A673 (cell line): ENCODE measurements at regions not wholly inside any gene's neighbourhood (a gene's known extent, or its start where the extent isn't known, plus 50 kb on each side); places are given as distances from the start of the nearest gene placed in this dataset.

Experiments used
- BruUV-seq: library from RNA; stranded (reverse); fragments of 400-500 nt; replicated peaks from 2 replicates; lab custom pipeline; 2021; lab: Mats Ljungman, UMichigan
- CTCF ChIA-PET: fragments of 300-600 bp; sonication (Branson Sonifier 250); formaldehyde crosslinking; loops from one replicate; lab custom pipeline; 2022; ENCODE audit warnings: antibody characterized with exemption; lab: Charles Lee
- POLR2A ChIA-PET: fragments of 300-600 bp; sonication (Branson Sonifier 250); formaldehyde crosslinking; loops from one replicate; lab custom pipeline; 2022; ENCODE audit warnings: antibody characterized with exemption; ENCODE audit not compliant: low non-redundant PET; lab: Charles Lee
- DNase-seq: peaks from one replicate; pipeline ENCODE4 v3.0.0-alpha.2; 2015; ENCODE audit warnings: low spot score
- H3K27ac ChIP-seq: fragments of 200-600 bp; sonication (generic); 2 replicates; pipeline ENCODE4 v1.5.1; 2016; ENCODE audit warnings: mixed run types, low read depth, mild to moderate bottlenecking, mixed read lengths, antibody characterized with exemption, low read length; ENCODE audit not compliant: poor library complexity, severe bottlenecking
- H3K27me3 ChIP-seq: fragments of 200-600 bp; sonication (generic); replicated peaks from 2 replicates; pipeline ENCODE4 v1.6.1; 2017; ENCODE audit warnings: mixed run types, low read depth, mild to moderate bottlenecking, mixed read lengths, antibody characterized with exemption, low read length; ENCODE audit not compliant: insufficient read depth, poor library complexity
- H3K36me3 ChIP-seq: fragments of 200-600 bp; sonication (generic); 2 replicates; pipeline ENCODE4 v1.6.1; 2016; ENCODE audit warnings: mixed run types, mild to moderate bottlenecking, mixed read lengths, antibody characterized with exemption, low read length; ENCODE audit not compliant: insufficient read depth, poor library complexity, severe bottlenecking
- H3K4me1 ChIP-seq: fragments of 200-600 bp; sonication (generic); 2 replicates; pipeline ENCODE4 v1.6.1; 2017; ENCODE audit warnings: mixed run types, mild to moderate bottlenecking, mixed read lengths, antibody characterized with exemption, low read length; ENCODE audit not compliant: insufficient read depth, poor library complexity, severe bottlenecking
- H3K4me3 ChIP-seq: fragments of 200-600 bp; sonication (generic); 2 replicates; pipeline ENCODE4 v1.5.1; 2016; ENCODE audit warnings: low read depth, mixed run types, mild to moderate bottlenecking, mixed read lengths, low read length; ENCODE audit not compliant: poor library complexity, severe bottlenecking
- H3K9me3 ChIP-seq: fragments of 200-600 bp; sonication (generic); 2 replicates; pipeline ENCODE4 v1.6.1; 2016; ENCODE audit warnings: mixed run types, low read depth, mild to moderate bottlenecking, mixed read lengths, antibody characterized with exemption, low read length; ENCODE audit not compliant: poor library complexity, severe bottlenecking
- CTCF ChIP-seq: fragments of 300-800, 200-600 bp; sonication (generic); conservative IDR thresholded peaks from 2 replicates; pipeline ENCODE4 v1.5.1; 2017; ENCODE audit warnings: low read depth, mild to moderate bottlenecking, antibody characterized with exemption, low read length, moderate library complexity, mixed read lengths
- EZH2 ChIP-seq: fragments of 200-600 bp; sonication (generic); IDR thresholded peaks from 2 replicates; pipeline ENCODE4 v1.6.1; 2017; ENCODE audit warnings: borderline replicate concordance, low read depth, mild to moderate bottlenecking, mixed read lengths, antibody characterized with exemption, low read length; ENCODE audit not compliant: poor library complexity, severe bottlenecking
- intact Hi-C: fragments of 100-400 bp; cut with micrococcal nuclease; formaldehyde crosslinking; loops from one replicate; pipeline ENCODE4 v1.10.0; 2022; ENCODE audit not compliant: unreplicated experiment

GRCh38 chr4:157886645-157887044 lies 286.2 kb downstream of the GASK1B start:
- Histone ChIP-seq H3K27ac (no peak overlapping the region), H3K9me3 (no peaks in the 10 kb centered on the region), H3K36me3 (no peaks in the 10 kb centered on the region), H3K4me3 (no peak overlapping the region), H3K4me1 (no peaks in the 10 kb centered on the region), H3K27me3 (no peaks in the 10 kb centered on the region)
- intact Hi-C loops, result no loop called here
- no peak for DNase-seq
- BruUV-seq, result no TSS peak
- POLR2A ChIA-PET, result no interaction called here
- CTCF ChIA-PET, result no interaction called here
- TF ChIP-seq CTCF (no peak), EZH2 (no peak)

GRCh38 chr4:157885811-157886210 lies 287.0 kb downstream of the GASK1B start:
- CTCF ChIA-PET, result no interaction called here
- BruUV-seq, result no TSS peak
- H3K27me3 ChIP-seq, result no peaks in the 10 kb centered on the region
- POLR2A ChIA-PET, result no interaction called here
- no peak for TF ChIP-seq CTCF
- TF ChIP-seq EZH2, result no peak
- H3K9me3 ChIP-seq, result no peaks in the 10 kb centered on the region
- no peak for DNase-seq
- H3K36me3 ChIP-seq, result no peaks in the 10 kb centered on the region
- intact Hi-C loops, result no loop called here
- H3K4me3 ChIP-seq, result no peak overlapping the region
- no peak overlapping the region for H3K27ac ChIP-seq
- no peaks in the 10 kb centered on the region for H3K4me1 ChIP-seq

- no TSS peak for BruUV-seq
- Histone ChIP-seq H3K27ac (no peak overlapping the region), H3K4me1 (no peaks in the 10 kb centered on the region), H3K9me3 (no peaks in the 10 kb centered on the region), H3K4me3 (no peak overlapping the region), H3K27me3 (no peaks in the 10 kb centered on the region), H3K36me3 (no peaks in the 10 kb centered on the region)
- TF ChIP-seq CTCF, result no peak
- no peak for TF ChIP-seq EZH2
- DNase-seq, result no peak
- POLR2A ChIA-PET, result no interaction called here
- CTCF ChIA-PET, result no interaction called here
- intact Hi-C loops, result no loop called here
These were observed 289.9 kb downstream of the GASK1B start for GRCh38 chr4:157882901-157883300.
